Activated naive CD8-positive, alpha-beta T cell treated with anti-CD3 and anti-CD28 coated beads for 36 hours (primary cell): ENCODE measurements at regions not wholly inside any gene's neighbourhood (a gene's known extent, or its start where the extent isn't known, plus 50 kb on each side); places are given as distances from the start of the nearest gene placed in this dataset.

ENCODE experiments used
- DNase-seq: peaks from one replicate; pipeline ENCODE4 v3.0.0; 2021
- H3K27ac Mint-ChIP-seq: one replicate; pipeline ENCODE4 v1.8.0; 2022; ENCODE audit warnings: mild to moderate bottlenecking, moderate library complexity, mixed read lengths
- H3K27me3 Mint-ChIP-seq: one replicate; pipeline ENCODE4 v1.8.0; 2022; ENCODE audit warnings: mild to moderate bottlenecking, mixed read lengths
- H3K36me3 Mint-ChIP-seq: one replicate; pipeline ENCODE4 v1.8.0; 2021; ENCODE audit warnings: mild to moderate bottlenecking, mixed read lengths
- H3K4me1 Mint-ChIP-seq: one replicate; pipeline ENCODE4 v1.8.0; 2021; ENCODE audit warnings: mixed read lengths
- H3K4me3 Mint-ChIP-seq: one replicate; pipeline ENCODE4 v1.8.0; 2022; ENCODE audit warnings: mild to moderate bottlenecking, moderate library complexity, mixed read lengths
- H3K9me3 Mint-ChIP-seq: one replicate; pipeline ENCODE4 v1.8.0; 2022; ENCODE audit warnings: mixed read lengths

GRCh38 chr5:126359884-126360283 lies 63.3 kb upstream of the GRAMD2B start:
- Mint-ChIP-seq H3K27ac (no peak overlapping the region), H3K27me3 (no peaks in the 10 kb centered on the region), H3K9me3 (no peaks in the 10 kb centered on the region), H3K4me1 (peaks cover 6% of the 10 kb centered on the region), H3K36me3 (no peaks in the 10 kb centered on the region), H3K4me3 (no peak overlapping the region)
- DNase-seq = no peak

- DNase-seq = no peak
- no peaks in the 10 kb centered on the region for H3K9me3 Mint-ChIP-seq
- no peaks in the 10 kb centered on the region for H3K36me3 Mint-ChIP-seq
- H3K27ac Mint-ChIP-seq = no peak overlapping the region
- H3K4me1 Mint-ChIP-seq = peaks cover 4% of the 10 kb centered on the region
- no peaks in the 10 kb centered on the region for H3K27me3 Mint-ChIP-seq
- H3K4me3 Mint-ChIP-seq = no peak overlapping the region
These were observed 62.7 kb upstream of the GRAMD2B start for GRCh38 chr5:126360467-126360866.

- no peaks in the 10 kb centered on the region for H3K27me3 Mint-ChIP-seq
- H3K27ac Mint-ChIP-seq = no peak overlapping the region
- no peak for DNase-seq
- no peaks in the 10 kb centered on the region for H3K36me3 Mint-ChIP-seq
- no peak overlapping the region for H3K4me3 Mint-ChIP-seq
- peaks cover 1% of the 10 kb centered on the region for H3K4me1 Mint-ChIP-seq
- H3K9me3 Mint-ChIP-seq = no peaks in the 10 kb centered on the region
These were observed 59.6 kb upstream of the GRAMD2B start for GRCh38 chr5:126363658-126364057.

- no peaks in the 10 kb centered on the region for H3K36me3 Mint-ChIP-seq
- peaks cover 3% of the 10 kb centered on the region for H3K4me1 Mint-ChIP-seq
- no peaks in the 10 kb centered on the region for H3K27me3 Mint-ChIP-seq
- H3K27ac Mint-ChIP-seq = no peak overlapping the region
- no peak for DNase-seq
- no peaks in the 10 kb centered on the region for H3K9me3 Mint-ChIP-seq
- no peak overlapping the region for H3K4me3 Mint-ChIP-seq
These were observed 58.9 kb upstream of the GRAMD2B start for GRCh38 chr5:126364206-126364902.

GRCh38 chr5:126365446-126366198 lies 57.6 kb upstream of the GRAMD2B start:
- Mint-ChIP-seq H3K9me3 (no peaks in the 10 kb centered on the region), H3K36me3 (no peaks in the 10 kb centered on the region), H3K27me3 (no peaks in the 10 kb centered on the region), H3K27ac (no peak overlapping the region), H3K4me1 (peaks cover 3% of the 10 kb centered on the region), H3K4me3 (no peak overlapping the region)
- no peak for DNase-seq

DNA sequence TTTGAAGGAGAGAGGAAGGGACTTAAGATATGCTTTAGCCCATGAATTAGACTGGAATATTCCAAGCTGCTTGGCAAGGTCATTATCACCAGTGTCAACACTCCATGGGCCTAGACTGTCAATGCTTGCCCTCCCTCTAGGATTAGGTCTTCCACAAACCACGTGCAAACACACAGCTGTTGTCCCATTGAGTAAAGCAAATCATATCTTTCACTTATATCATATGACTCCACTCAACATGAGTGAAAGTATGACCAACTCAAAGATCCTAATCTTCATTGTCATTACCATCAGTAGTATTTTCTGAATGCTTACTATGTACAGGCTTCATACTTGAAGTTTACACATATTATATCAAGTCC lies 57.0 kb upstream of the GRAMD2B start:
- no peaks in the 10 kb centered on the region for H3K27me3 Mint-ChIP-seq
- H3K27ac Mint-ChIP-seq = no peak overlapping the region
- H3K36me3 Mint-ChIP-seq = no peaks in the 10 kb centered on the region
- no peak for DNase-seq
- H3K9me3 Mint-ChIP-seq = no peaks in the 10 kb centered on the region
- H3K4me1 Mint-ChIP-seq = peaks cover 3% of the 10 kb centered on the region
- H3K4me3 Mint-ChIP-seq = no peak overlapping the region

DNA sequence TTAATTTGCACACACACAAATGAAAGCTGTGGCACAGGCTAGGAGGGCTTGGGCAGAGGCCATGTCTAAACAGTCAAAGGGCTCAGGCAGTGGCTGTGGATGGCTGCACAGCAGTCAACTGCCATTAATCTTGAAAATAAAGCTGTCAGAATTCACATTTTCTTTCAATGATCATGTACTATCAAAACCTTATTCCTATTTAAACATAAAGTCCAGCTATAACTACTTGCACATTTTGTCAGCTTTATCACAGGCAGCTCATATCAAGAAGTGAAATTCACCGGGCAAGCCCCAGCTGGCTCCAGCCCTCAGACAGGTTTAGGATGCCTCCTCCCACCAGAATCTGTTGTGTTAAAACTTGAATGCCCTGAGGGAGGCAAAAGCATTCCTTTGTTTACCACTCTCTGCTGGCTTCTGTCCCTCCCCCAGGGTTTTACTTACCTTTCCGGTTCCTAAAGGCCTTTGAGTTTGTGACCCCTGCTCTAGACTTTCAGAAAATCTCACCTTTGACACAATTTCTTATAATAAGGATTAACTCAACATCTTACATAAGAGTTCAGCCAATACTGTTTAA lies 54.9 kb upstream of the GRAMD2B start:
- no peak for DNase-seq
- Mint-ChIP-seq H3K27ac (no peak overlapping the region), H3K4me1 (peaks cover 3% of the 10 kb centered on the region), H3K9me3 (no peaks in the 10 kb centered on the region), H3K27me3 (no peaks in the 10 kb centered on the region), H3K4me3 (no peak overlapping the region), H3K36me3 (no peaks in the 10 kb centered on the region)

- Mint-ChIP-seq H3K36me3 (no peaks in the 10 kb centered on the region), H3K27me3 (no peaks in the 10 kb centered on the region), H3K27ac (no peak overlapping the region), H3K4me1 (peaks cover 9% of the 10 kb centered on the region), H3K9me3 (no peaks in the 10 kb centered on the region), H3K4me3 (no peak overlapping the region)
- DNase-seq = no peak
These were observed 54.1 kb upstream of the GRAMD2B start for GRCh38 chr5:126369083-126369482.

DNA sequence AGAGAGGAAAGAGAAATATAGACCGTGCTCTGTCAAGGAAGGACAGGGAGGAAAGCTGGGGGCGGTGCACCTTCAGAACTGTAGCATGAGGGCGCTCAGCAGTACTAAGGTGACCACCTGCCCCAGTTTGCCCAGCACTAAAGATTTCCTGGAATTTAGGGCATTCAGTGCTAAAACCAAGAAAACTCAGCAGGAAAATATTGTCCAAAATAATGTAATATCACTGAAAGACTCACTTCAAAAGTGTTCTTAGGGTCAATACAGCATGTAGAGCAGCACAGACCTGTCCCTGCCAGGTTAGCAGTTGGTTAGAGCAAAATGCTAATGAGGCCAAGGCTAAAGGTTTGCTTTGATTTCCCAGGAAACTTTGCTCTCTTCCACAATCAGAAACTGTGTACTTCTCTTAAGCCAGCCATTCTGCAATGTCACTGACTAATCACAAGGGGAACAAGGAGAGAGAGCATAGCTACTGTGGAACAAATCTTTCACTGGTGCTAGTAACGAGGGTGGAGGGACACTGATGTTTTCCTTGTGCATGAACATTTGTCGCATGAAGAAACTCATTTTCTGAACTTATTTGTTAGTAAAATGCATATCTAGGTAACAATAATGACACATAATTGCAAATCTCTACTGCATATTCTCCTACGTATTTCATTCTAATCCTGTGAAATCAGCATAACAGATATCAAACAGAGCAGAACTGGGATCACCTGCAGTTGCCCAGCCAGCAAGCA lies 53.0 kb upstream of the GRAMD2B start:
- Mint-ChIP-seq H3K27ac (no peak overlapping the region), H3K9me3 (no peaks in the 10 kb centered on the region), H3K4me1 (peaks cover 10% of the 10 kb centered on the region), H3K4me3 (no peak overlapping the region), H3K27me3 (no peaks in the 10 kb centered on the region), H3K36me3 (no peaks in the 10 kb centered on the region)
- no peak for DNase-seq

GRCh38 chr5:126370796-126371718 lies 52.2 kb upstream of the GRAMD2B start:
- Mint-ChIP-seq H3K36me3 (no peaks in the 10 kb centered on the region), H3K9me3 (no peaks in the 10 kb centered on the region), H3K4me1 (peaks cover 10% of the 10 kb centered on the region), H3K27ac (no peak overlapping the region), H3K4me3 (no peak overlapping the region), H3K27me3 (no peaks in the 10 kb centered on the region)
- DNase-seq = no peak

DNA sequence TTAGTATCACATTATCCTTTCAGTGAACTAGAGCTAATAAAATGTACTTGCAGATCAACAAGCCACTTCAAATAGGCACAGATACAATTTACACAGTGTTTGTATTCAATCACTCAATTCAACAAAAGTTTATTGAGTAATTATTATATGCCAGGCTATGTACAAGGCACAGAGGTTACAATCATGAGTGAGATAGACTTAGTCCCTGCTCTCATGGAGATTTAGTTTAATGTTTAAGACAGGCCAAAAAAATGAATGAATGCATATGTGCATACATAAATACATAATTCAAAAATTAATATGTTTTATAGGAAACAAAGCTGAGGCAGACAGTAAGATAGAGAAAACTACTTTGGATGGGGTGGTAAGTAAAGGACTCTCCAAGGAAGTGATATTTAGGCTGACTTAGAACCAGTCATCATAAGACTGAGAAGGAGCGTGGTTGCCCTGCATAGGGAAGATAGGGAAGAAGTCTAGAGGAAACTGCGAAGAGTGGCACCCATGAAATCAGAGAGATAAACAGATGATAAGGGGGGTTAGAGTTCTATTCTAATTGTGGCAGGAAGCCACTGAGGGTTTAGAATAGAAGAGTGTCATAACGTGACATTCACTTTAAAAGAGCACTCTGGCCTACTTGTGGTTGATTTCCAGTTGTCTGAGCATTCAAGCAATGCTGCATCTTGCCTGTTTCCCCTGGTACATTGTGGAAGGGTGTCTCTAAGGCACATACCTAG lies 49.7 kb upstream of the GRAMD2B start:
- H3K4me3 Mint-ChIP-seq = no peak overlapping the region
- no peak for DNase-seq
- no peaks in the 10 kb centered on the region for H3K27me3 Mint-ChIP-seq
- no peak overlapping the region for H3K27ac Mint-ChIP-seq
- no peaks in the 10 kb centered on the region for H3K9me3 Mint-ChIP-seq
- peaks cover 10% of the 10 kb centered on the region for H3K4me1 Mint-ChIP-seq
- H3K36me3 Mint-ChIP-seq = no peaks in the 10 kb centered on the region
